Sigmoid colon (tissue), 4 donors: ENCODE measurements at regions not wholly inside any gene's neighbourhood (a gene's known extent, or its start where the extent isn't known, plus 50 kb on each side); places are given as distances from the start of the nearest gene placed in this dataset.

ENCODE experiments used
- EP300 ChIP-seq, 4 donors: sonication (generic); formaldehyde crosslinking; IDR thresholded peaks; one replicate each; pipeline ENCODE4 v1.6.1; 2017; ENCODE audit warnings: antibody characterized with exemption in 4 of 4
- POLR2A ChIP-seq, 2 donors: fragments of 450-650 bp; IDR thresholded peaks; one replicate each; pipeline ENCODE4 v1.6.1; 2016; ENCODE audit warnings: antibody characterized with exemption in 2 of 2, mild to moderate bottlenecking in 2 of 2, moderate library complexity in 2 of 2
- POLR2AphosphoS5 ChIP-seq, 4 donors: sonication (generic); formaldehyde crosslinking; IDR thresholded peaks; one replicate each; pipeline ENCODE4 v1.6.1; 2017; ENCODE audit warnings: antibody characterized with exemption in 4 of 4
- TF ChIP-seq, protein P1 (sequence below), 4 experiments: fragments of 450-650 bp in 3 of 4; fragments of 200-600 bp in 1 of 4; IDR thresholded peaks; one replicate each; pipeline ENCODE4 v1.5.1; 2016 to 2019; ENCODE audit warnings: antibody characterized with exemption in 4 of 4, mild to moderate bottlenecking in 3 of 4, moderate library complexity in 2 of 4

GRCh38 chr18:46374850-46375249, 270.7 kb downstream of the HAUS1 start:
- TF ChIP-seq, protein P1, sequence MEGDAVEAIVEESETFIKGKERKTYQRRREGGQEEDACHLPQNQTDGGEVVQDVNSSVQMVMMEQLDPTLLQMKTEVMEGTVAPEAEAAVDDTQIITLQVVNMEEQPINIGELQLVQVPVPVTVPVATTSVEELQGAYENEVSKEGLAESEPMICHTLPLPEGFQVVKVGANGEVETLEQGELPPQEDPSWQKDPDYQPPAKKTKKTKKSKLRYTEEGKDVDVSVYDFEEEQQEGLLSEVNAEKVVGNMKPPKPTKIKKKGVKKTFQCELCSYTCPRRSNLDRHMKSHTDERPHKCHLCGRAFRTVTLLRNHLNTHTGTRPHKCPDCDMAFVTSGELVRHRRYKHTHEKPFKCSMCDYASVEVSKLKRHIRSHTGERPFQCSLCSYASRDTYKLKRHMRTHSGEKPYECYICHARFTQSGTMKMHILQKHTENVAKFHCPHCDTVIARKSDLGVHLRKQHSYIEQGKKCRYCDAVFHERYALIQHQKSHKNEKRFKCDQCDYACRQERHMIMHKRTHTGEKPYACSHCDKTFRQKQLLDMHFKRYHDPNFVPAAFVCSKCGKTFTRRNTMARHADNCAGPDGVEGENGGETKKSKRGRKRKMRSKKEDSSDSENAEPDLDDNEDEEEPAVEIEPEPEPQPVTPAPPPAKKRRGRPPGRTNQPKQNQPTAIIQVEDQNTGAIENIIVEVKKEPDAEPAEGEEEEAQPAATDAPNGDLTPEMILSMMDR (IDR thresholded peaks at IDR 0.05) = no peak
- no peak for TF ChIP-seq POLR2A (IDR thresholded peaks at IDR 0.05)
- TF ChIP-seq POLR2AphosphoS5 (IDR thresholded peaks at IDR 0.05) = no peak
- TF ChIP-seq EP300 (IDR thresholded peaks at IDR 0.05) = no peak
